Tibial nerve (tissue), 4 donors: ENCODE measurements at regions not wholly inside any gene's neighbourhood (a gene's known extent, or its start where the extent isn't known, plus 50 kb on each side); places are given as distances from the start of the nearest gene placed in this dataset.

Experiments
- DNase-seq, 2 donors: peaks; one replicate each; pipeline ENCODE4 v3.0.0-alpha.2; 2019; ENCODE audit warnings: low spot score in 2 of 2
- H3K27ac ChIP-seq, 4 donors: fragments of 200-600 bp; sonication (generic) in 3 of 4; one replicate each; pipeline ENCODE4 v1.5.1; 2017 to 2019; ENCODE audit warnings: mild to moderate bottlenecking in 1 of 4
- H3K27me3 ChIP-seq, 2 donors: fragments of 200-600 bp; sonication (generic) in 1 of 2; one replicate each; pipeline versions ENCODE4 v1.5.1 to v1.6.0; 2017 to 2019
- H3K36me3 ChIP-seq, 3 donors: fragments of 200-600 bp; sonication (generic); one replicate each; pipeline ENCODE4 v1.5.1; 2018 to 2019
- H3K4me1 ChIP-seq, 4 donors: fragments of 200-600 bp; sonication (generic) in 3 of 4; one replicate each; pipeline ENCODE4 v1.5.1; 2017 to 2019
- H3K4me3 ChIP-seq, 4 donors: fragments of 200-600 bp; sonication (generic) in 3 of 4; one replicate each; pipeline ENCODE4 v1.5.1; 2017 to 2019; ENCODE audit warnings: mild to moderate bottlenecking in 1 of 4, moderate library complexity in 1 of 4
- H3K9me3 ChIP-seq, 4 donors: fragments of 200-600 bp; sonication (generic) in 3 of 4; one replicate each; pipeline ENCODE4 v1.5.1; 2017 to 2019
- EP300 ChIP-seq, 2 donors: sonication (generic); formaldehyde crosslinking; IDR thresholded peaks; one replicate each; pipeline ENCODE4 v1.6.1; 2017; ENCODE audit warnings: antibody characterized with exemption in 2 of 2, mild to moderate bottlenecking in 1 of 2
- POLR2A ChIP-seq, 2 donors: fragments of 450-650 bp; IDR thresholded peaks; one replicate each; pipeline ENCODE4 v1.6.1; 2017; ENCODE audit warnings: antibody characterized with exemption in 2 of 2, mild to moderate bottlenecking in 2 of 2, moderate library complexity in 2 of 2
- WGBS, 2 donors: methylation state at CpG; one replicate each; pipeline ENCODE4 v1.1.5; 2018; 5-methylcytosine and 5-hydroxymethylcytosine counted together
- TF ChIP-seq, protein P1 (sequence below), 5 experiments: fragments of 200-600 bp in 3 of 5; fragments of 450-650 bp in 2 of 5; sonication (generic) in 3 of 5; IDR thresholded peaks; one replicate each; pipeline ENCODE4 v1.5.1; 2016 to 2019; ENCODE audit warnings: antibody characterized with exemption in 5 of 5, mild to moderate bottlenecking in 3 of 5, moderate library complexity in 2 of 5

DNA sequence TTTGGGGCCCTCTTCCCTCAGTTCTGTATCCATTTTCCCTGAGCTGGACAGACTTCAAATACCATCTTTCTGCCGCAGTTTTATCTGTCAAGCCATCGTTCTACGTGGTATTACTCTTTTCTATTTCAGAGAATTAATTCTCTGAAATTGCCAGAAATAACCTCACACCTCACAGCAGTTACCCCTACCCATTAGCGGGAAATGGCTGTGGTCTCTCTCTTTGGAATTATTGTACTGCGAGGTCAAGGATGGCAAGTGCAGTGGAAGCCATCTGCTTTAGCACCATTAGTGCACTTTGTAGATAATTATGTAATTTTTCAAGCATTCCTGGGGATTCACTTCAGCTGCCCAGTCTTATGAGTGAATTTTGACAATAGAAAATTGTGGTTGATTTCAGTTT is 147.8 kb upstream of the CDH4 start:
- Histone ChIP-seq H3K4me1 (peaks cover 0 to 4% (median 0%) of the 10 kb centered on the region in 4 donors), H3K36me3 (no peaks in the 10 kb centered on the region), H3K27me3 (no peaks in the 10 kb centered on the region), H3K9me3 (no peaks in the 10 kb centered on the region), H3K4me3 (no peak overlapping the region), H3K27ac (no peak overlapping the region)
- WGBS, 2 donors, result 79 to 84% methylated on average over 5 of the region's 5 CpGs
- no peak for DNase-seq
- no peak for TF ChIP-seq POLR2A (IDR thresholded peaks at IDR 0.05)
- TF ChIP-seq, protein P1, sequence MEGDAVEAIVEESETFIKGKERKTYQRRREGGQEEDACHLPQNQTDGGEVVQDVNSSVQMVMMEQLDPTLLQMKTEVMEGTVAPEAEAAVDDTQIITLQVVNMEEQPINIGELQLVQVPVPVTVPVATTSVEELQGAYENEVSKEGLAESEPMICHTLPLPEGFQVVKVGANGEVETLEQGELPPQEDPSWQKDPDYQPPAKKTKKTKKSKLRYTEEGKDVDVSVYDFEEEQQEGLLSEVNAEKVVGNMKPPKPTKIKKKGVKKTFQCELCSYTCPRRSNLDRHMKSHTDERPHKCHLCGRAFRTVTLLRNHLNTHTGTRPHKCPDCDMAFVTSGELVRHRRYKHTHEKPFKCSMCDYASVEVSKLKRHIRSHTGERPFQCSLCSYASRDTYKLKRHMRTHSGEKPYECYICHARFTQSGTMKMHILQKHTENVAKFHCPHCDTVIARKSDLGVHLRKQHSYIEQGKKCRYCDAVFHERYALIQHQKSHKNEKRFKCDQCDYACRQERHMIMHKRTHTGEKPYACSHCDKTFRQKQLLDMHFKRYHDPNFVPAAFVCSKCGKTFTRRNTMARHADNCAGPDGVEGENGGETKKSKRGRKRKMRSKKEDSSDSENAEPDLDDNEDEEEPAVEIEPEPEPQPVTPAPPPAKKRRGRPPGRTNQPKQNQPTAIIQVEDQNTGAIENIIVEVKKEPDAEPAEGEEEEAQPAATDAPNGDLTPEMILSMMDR (IDR thresholded peaks at IDR 0.05), result no peak
- TF ChIP-seq EP300 (IDR thresholded peaks at IDR 0.05), result no peak

DNA sequence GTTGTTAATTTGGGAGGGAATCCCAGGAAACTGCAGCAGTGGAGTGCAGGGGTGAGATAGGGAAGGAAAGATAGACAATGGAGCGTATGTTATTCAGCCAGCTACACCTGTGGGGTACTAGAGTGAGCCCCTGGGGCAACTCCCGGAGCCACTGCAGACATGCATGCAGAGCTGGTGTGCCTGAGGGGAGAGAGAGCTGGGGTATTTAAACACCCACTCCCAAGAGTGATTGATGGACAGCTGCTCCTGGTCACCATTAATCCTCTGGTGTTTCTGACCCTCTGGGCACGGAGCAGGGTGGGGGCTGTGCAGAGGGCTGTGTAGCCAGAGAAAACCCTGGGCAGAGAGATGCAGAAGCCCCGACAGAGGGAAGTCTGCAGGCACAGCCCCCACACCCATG is 146.7 kb upstream of the CDH4 start:
- Histone ChIP-seq H3K36me3 (no peaks in the 10 kb centered on the region), H3K27me3 (no peaks in the 10 kb centered on the region), H3K9me3 (no peaks in the 10 kb centered on the region), H3K4me1 (no peaks in the 10 kb centered on the region), H3K4me3 (no peak overlapping the region), H3K27ac (no peak overlapping the region)
- 59 to 66% methylated on average over 4 of the region's 4 CpGs for WGBS, 2 donors
- TF ChIP-seq, protein P1 (IDR thresholded peaks at IDR 0.05), result no peak
- TF ChIP-seq POLR2A (IDR thresholded peaks at IDR 0.05) (no peak), EP300 (IDR thresholded peaks at IDR 0.05) (no peak)
- no peak for DNase-seq

DNA sequence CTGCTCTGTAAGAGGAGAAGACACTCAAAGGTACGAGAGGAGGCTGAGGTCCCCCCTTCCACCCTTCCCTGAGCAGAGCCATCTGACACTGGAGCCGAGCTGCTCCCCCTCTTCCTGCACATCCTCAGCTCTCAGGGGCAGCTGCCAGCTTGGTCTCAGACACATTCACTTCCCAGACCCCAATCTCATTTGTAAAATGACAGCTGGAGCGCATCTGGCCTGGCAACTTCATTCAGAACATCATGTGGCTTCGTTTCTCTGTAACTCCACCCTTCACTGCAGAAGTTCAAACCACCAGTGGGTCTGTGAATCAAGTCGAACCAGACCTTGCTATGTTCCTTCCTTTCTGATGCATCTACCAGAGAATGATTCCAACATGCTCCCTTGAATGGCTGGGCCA is 145.6 kb upstream of the CDH4 start:
- H3K27me3 ChIP-seq, result no peaks in the 10 kb centered on the region
- no peak for DNase-seq
- no peaks in the 10 kb centered on the region for H3K36me3 ChIP-seq
- H3K9me3 ChIP-seq, result no peaks in the 10 kb centered on the region
- 78 to 85% methylated on average over 5 of the region's 5 CpGs for WGBS, 2 donors
- TF ChIP-seq, protein P1 (IDR thresholded peaks at IDR 0.05), result no peak
- no peak for TF ChIP-seq POLR2A (IDR thresholded peaks at IDR 0.05)
- TF ChIP-seq EP300 (IDR thresholded peaks at IDR 0.05), result no peak
- H3K4me1 ChIP-seq, result no peaks in the 10 kb centered on the region
- H3K4me3 ChIP-seq, result no peak overlapping the region
- no peak overlapping the region for H3K27ac ChIP-seq

DNA sequence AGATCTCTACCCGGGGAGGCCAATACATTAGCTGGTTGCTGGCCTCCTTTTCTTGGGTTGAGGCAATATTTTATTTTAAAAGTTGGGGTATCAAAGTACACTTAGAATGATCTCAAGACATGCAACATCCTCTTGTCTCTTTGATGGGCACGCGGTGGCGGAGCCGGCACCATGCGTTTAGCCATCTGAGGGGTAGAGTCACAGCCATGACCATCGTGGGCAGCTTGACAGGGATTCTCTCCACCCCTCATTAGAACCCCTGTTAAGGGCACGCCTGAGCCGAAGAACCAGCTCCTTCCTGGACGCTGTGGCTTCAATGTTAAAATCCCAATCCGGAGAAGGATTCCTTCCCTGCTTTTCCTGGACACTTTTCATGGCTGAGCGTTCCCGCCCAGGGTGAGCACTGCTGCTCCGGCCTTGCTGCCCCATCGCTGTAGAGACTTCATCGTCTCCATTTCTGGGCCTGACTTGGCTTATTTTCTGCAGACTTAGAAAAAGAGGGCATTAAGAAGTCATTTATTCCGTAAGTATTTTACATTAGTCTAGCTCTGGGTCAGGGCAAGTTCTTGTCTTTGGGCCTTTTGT is 142.7 kb upstream of the CDH4 start:
- H3K4me3 ChIP-seq, result no peak overlapping the region
- H3K4me1 ChIP-seq, result no peaks in the 10 kb centered on the region
- H3K27me3 ChIP-seq, result no peaks in the 10 kb centered on the region
- no peak overlapping the region for H3K27ac ChIP-seq
- no peak for DNase-seq
- TF ChIP-seq, protein P1 (IDR thresholded peaks at IDR 0.05), result no peak
- no peak for TF ChIP-seq EP300 (IDR thresholded peaks at IDR 0.05)
- TF ChIP-seq POLR2A (IDR thresholded peaks at IDR 0.05), result no peak
- H3K36me3 ChIP-seq, result no peaks in the 10 kb centered on the region
- no peaks in the 10 kb centered on the region for H3K9me3 ChIP-seq
- WGBS, 2 donors, result 78 to 79% methylated on average over 17 of the region's 17 CpGs

DNA sequence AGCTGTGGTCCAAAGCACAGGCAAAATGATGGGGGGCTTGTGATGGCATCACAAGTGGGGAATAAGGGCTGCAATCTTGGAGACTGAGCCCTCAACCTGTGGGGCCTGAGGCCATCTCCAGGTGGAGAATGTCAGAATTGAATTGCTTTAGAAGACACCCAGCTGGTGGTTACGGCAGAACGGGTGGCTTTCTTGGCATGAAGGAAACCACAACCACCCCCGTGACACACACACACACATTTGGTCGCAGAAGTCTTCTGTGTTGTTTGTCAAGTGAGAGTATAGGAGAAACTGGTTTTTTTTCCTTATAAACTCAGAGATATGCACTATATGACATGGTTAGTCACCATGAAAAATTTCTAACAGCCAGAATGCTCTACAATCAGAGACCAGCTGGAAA is 139.5 kb upstream of the CDH4 start:
- H3K9me3 ChIP-seq, result no peaks in the 10 kb centered on the region
- no peaks in the 10 kb centered on the region for H3K36me3 ChIP-seq
- H3K4me3 ChIP-seq, result no peak overlapping the region
- TF ChIP-seq EP300 (IDR thresholded peaks at IDR 0.05) (no peak), POLR2A (IDR thresholded peaks at IDR 0.05) (no peak)
- TF ChIP-seq, protein P1 (IDR thresholded peaks at IDR 0.05), result no peak
- no peaks in the 10 kb centered on the region for H3K4me1 ChIP-seq
- WGBS, 2 donors, result 81 to 87% methylated on average over 4 of the region's 4 CpGs
- no peak overlapping the region for H3K27ac ChIP-seq
- DNase-seq, result no peak
- H3K27me3 ChIP-seq, result no peaks in the 10 kb centered on the region
